GM12878 (cell line): ENCODE measurements at regions not wholly inside any gene's neighbourhood (a gene's known extent, or its start where the extent isn't known, plus 50 kb on each side); places are given as distances from the start of the nearest gene placed in this dataset.

ENCODE experiments used
- ATAC-seq: fragments of 200-7000 bp; cut with Tn5 transposase; 3 replicates; pipeline ENCODE4 v1.9.1; 2020; ENCODE audit warnings: mild to moderate bottlenecking, moderate library complexity
- BruUV-seq: library from RNA; stranded (reverse); fragments of 400-500 nt; replicated peaks from 2 replicates; lab custom pipeline; 2021; lab: Mats Ljungman, UMichigan
- CTCF ChIA-PET: fragments of 300-600 bp; sonication (Branson Sonifier 250); formaldehyde crosslinking; extraction: SDS; loops from one replicate; lab custom pipeline; 2021; ENCODE audit warnings: inconsistent platforms; lab: Yijun Ruan, JAX
- POLR2A ChIA-PET: fragments of 350-600 bp; formaldehyde crosslinking; extraction: SDS; loops from one replicate; lab custom pipeline; 2021; ENCODE audit warnings: inconsistent platforms; lab: Charles Lee
- RAD21 ChIA-PET: fragments of 300-600 bp; sonication (Branson Sonifier 250); formaldehyde crosslinking; loops from one replicate; lab custom pipeline; 2023; ENCODE audit warnings: antibody characterized with exemption; ENCODE audit not compliant: unreplicated experiment; lab: Charles Lee
- SMC1A ChIA-PET: fragments of 300-600 bp; sonication (Branson Sonifier 250); formaldehyde crosslinking; loops from one replicate; lab custom pipeline; 2023; ENCODE audit not compliant: unreplicated experiment, uncharacterized antibody; lab: Charles Lee
- DNase-seq: peaks from one replicate; pipeline ENCODE4 v3.0.0-alpha.2; 2011; ENCODE audit warnings: low read depth, low spot score
- FAIRE-seq: peaks from 3 replicates; lab custom pipeline; 2011; peaks lifted over from hg19 to GRCh38; lab: Jason Lieb, UNC
- H2AFZ ChIP-seq: 2 replicates; pipeline ENCODE4 v1.6.0; 2011; ENCODE audit warnings: low read depth, low read length, control low read depth; ENCODE audit not compliant: control insufficient read depth
- H3K27ac ChIP-seq: 2 replicates; pipeline ENCODE4 v1.5.1; 2011; ENCODE audit warnings: control low read depth; ENCODE audit not compliant: control insufficient read depth, insufficient read depth
- H3K27me3 ChIP-seq, 2 experiments: replicated peaks in 1 of 2; 2 replicates each; pipeline versions ENCODE4 v1.6.0 to v1.6.1; 2011; ENCODE audit warnings: low read length in 1 of 2; ENCODE audit not compliant: control insufficient read depth in 2 of 2, insufficient read depth in 2 of 2
- H3K36me3 ChIP-seq, 2 experiments: 2 replicates each; pipeline ENCODE4 v1.5.1; 2011; ENCODE audit warnings: low read length in 1 of 2; ENCODE audit not compliant: control insufficient read depth in 2 of 2, insufficient read depth in 2 of 2
- H3K4me1 ChIP-seq: 2 replicates; pipeline ENCODE4 v1.6.1; 2011; ENCODE audit warnings: mild to moderate bottlenecking, low read length, moderate library complexity, mixed read lengths; ENCODE audit not compliant: control insufficient read depth, insufficient read depth
- H3K4me2 ChIP-seq: 2 replicates; pipeline ENCODE4 v1.6.0; 2011; ENCODE audit warnings: control low read depth; ENCODE audit not compliant: control insufficient read depth, insufficient read depth
- H3K4me3 ChIP-seq: fragments of 200-600 bp; sonication (generic); 2 replicates; pipeline ENCODE4 v1.5.1; 2016
- H3K79me2 ChIP-seq: 2 replicates; pipeline ENCODE4 v1.6.0; 2011; ENCODE audit warnings: low read length; ENCODE audit not compliant: control insufficient read depth, insufficient read depth
- H3K9ac ChIP-seq: 2 replicates; pipeline ENCODE4 v1.8.0; 2011; ENCODE audit warnings: low read length, control low read depth, mixed read lengths; ENCODE audit not compliant: control insufficient read depth, insufficient read depth
- H3K9me3 ChIP-seq: replicated peaks from 3 replicates; pipeline ENCODE4 v1.5.1; 2011; ENCODE audit warnings: mild to moderate bottlenecking, low read length; ENCODE audit not compliant: control insufficient read depth, insufficient read depth
- H4K20me1 ChIP-seq: 2 replicates; pipeline ENCODE4 v1.6.0; 2011; ENCODE audit not compliant: control insufficient read depth, insufficient read depth
- IKZF2 ChIP-seq, 2 experiments: fragments of 450-650 bp; IDR thresholded peaks; 2 replicates each; pipeline ENCODE4 v1.6.1; 2017; ENCODE audit warnings: mild to moderate bottlenecking in 2 of 2, moderate library complexity in 2 of 2
- PKNOX1 ChIP-seq: fragments of 450-650 bp; IDR thresholded peaks from 2 replicates; pipeline ENCODE4 v1.6.1; 2016; ENCODE audit warnings: mild to moderate bottlenecking
- RFX5 ChIP-seq: IDR thresholded peaks from 2 replicates; pipeline ENCODE4 v1.6.1; 2011; ENCODE audit warnings: low read depth, low read length, improper control_type of control experiment
- SIN3A ChIP-seq: IDR thresholded peaks from 2 replicates; pipeline ENCODE4 v1.6.1; 2012; ENCODE audit warnings: low read depth, low read length, improper control_type of control experiment
- SREBF2 ChIP-seq: IDR thresholded peaks from 2 replicates; pipeline ENCODE4 v1.6.1; 2012; ENCODE audit warnings: mild to moderate bottlenecking, low read length
- WRNIP1 ChIP-seq: IDR thresholded peaks from 2 replicates; pipeline ENCODE4 v1.6.1; 2011; ENCODE audit warnings: low read depth, low read length, improper control_type of control experiment, borderline replicate concordance
- ZNF274 ChIP-seq: IDR thresholded peaks from one replicate; pipeline ENCODE4 v1.8.0; 2011; ENCODE audit not compliant: insufficient read length, insufficient read depth
- ZNF622 ChIP-seq: fragments of 450-650 bp; IDR thresholded peaks from 2 replicates; pipeline ENCODE4 v1.6.1; 2017; ENCODE audit warnings: mild to moderate bottlenecking, inconsistent platforms
- WGBS: methylation state at CpG from one replicate; pipeline ENCODE4 v1.1.6; 2016; ENCODE audit warnings: low lambda C conversion rate; ENCODE audit not compliant: insufficient replicate concordance, insufficient coverage; ENCODE audit errors: missing lambda C conversion rate; 5-methylcytosine and 5-hydroxymethylcytosine counted together
- in situ Hi-C: fragments of 300-500 bp; cut with MboI; formaldehyde crosslinking; loops from 9 replicates; pipeline ENCODE4 v1.14.3; 2018; ENCODE audit warnings: mixed read lengths
- intact Hi-C: fragments of 100-400 bp; cut with micrococcal nuclease; formaldehyde crosslinking; loops from one replicate; pipeline ENCODE4 v1.14.2; 2022; ENCODE audit not compliant: unreplicated experiment

DNA sequence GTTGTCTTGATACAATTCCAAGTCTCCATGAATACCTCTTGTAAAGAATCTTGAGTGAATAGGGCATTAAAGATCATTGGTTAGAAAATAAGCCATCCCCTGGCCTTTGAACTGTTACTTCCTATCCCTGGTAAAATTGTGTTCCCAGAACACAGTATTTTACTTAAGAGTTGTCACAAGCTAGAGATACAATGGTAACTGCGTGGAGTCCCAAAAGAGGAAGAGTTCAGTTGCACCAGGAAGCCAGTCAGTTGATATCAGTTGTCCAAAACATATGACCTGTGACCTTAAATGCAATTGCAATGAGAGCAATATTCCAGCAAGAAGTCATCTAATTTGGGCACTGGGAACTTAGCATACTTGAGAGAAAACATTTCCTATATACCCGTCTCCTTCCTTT, 117.3 kb downstream of the NEDD1 start:
- H4K20me1 ChIP-seq = no peaks in the 10 kb centered on the region
- H3K79me2 ChIP-seq = no peaks in the 10 kb centered on the region
- H3K4me3 ChIP-seq = no peak overlapping the region
- no peaks in the 10 kb centered on the region for H3K27me3 ChIP-seq
- WGBS = 55% methylated on average over 2 of the region's 2 CpGs
- no TSS peak for BruUV-seq
- no peaks in the 10 kb centered on the region for H3K4me1 ChIP-seq
- CTCF ChIA-PET = no interaction called here
- in situ Hi-C loops = no loop called here
- H3K27ac ChIP-seq = no peak overlapping the region
- FAIRE-seq (no peak), DNase-seq (no peak), ATAC-seq (no peak)
- H3K9ac ChIP-seq = no peak overlapping the region
- SMC1A ChIA-PET = interaction anchor here (0.6 to 1.0 kb wide), 2 partner anchors 10 to 250 kb away, joined by 3 to 5 read pairs; no protein-coding TSS in a partner anchor
- no peak for TF ChIP-seq SREBF2
- intact Hi-C loops = no loop called here
- H3K4me2 ChIP-seq = no peak overlapping the region
- H3K9me3 ChIP-seq = no peaks in the 10 kb centered on the region
- H2AFZ ChIP-seq = no peak overlapping the region
- POLR2A ChIA-PET = no interaction called here
- RAD21 ChIA-PET = no interaction called here
- no peaks in the 10 kb centered on the region for H3K36me3 ChIP-seq

DNA sequence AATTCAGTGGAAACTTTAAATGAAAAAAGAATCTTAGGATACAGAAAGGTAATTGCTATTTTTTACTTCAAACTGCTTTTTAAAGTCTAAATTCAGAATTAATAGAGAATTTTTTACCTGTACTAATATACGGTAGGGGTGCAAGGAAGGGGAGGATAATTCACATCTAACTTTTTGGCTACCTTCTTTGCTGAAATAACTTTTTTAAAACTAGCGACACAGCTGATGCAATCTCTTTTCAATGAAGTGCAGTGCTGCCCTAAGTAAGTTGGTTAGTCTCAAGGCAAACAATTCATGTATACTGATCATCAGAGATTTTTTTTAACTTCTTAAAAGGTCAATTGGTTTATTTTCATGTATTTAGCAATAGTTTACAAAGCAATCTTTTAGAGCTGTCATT, 119.8 kb downstream of the NEDD1 start:
- WGBS = 32% methylated on average over 2 of the region's 2 CpGs
- ChIA-PET SMC1A (no interaction called here), POLR2A (no interaction called here), RAD21 (no interaction called here), CTCF (no interaction called here)
- TF ChIP-seq ZNF274 (no peak), ZNF622 (no peak), WRNIP1 (no peak), PKNOX1 (no peak), RFX5 (no peak), IKZF2 (IDR thresholded peaks at IDR 0.05) (no peak), SIN3A (no peak)
- intact Hi-C loops = no loop called here
- DNase-seq (no peak), FAIRE-seq (no peak), ATAC-seq (no peak)
- H2AFZ ChIP-seq = no peak overlapping the region
- no peak overlapping the region for H3K9ac ChIP-seq
- H3K27ac ChIP-seq = no peak overlapping the region
- no peaks in the 10 kb centered on the region for H3K4me1 ChIP-seq
- H3K79me2 ChIP-seq = no peaks in the 10 kb centered on the region
- no peaks in the 10 kb centered on the region for H3K27me3 ChIP-seq
- in situ Hi-C loops = no loop called here
- H3K4me3 ChIP-seq = no peak overlapping the region
- H3K4me2 ChIP-seq = no peak overlapping the region
- H4K20me1 ChIP-seq = no peaks in the 10 kb centered on the region
- H3K36me3 ChIP-seq = no peaks in the 10 kb centered on the region
- no TSS peak for BruUV-seq
- no peaks in the 10 kb centered on the region for H3K9me3 ChIP-seq
